Stomach (tissue), 4 donors: ENCODE measurements at regions not wholly inside any gene's neighbourhood (a gene's known extent, or its start where the extent isn't known, plus 50 kb on each side); places are given as distances from the start of the nearest gene placed in this dataset.

Source experiments
- CTCF ChIP-seq, 7 experiments: fragments of 450-650 bp in 4 of 7; fragments of 200-600 bp in 3 of 7; sonication (generic) in 3 of 7; IDR thresholded peaks; one replicate each; pipeline ENCODE4 v1.5.1; 2016 to 2019; ENCODE audit warnings: antibody characterized with exemption in 7 of 7, control low read depth in 2 of 7, mild to moderate bottlenecking in 1 of 7
- EP300 ChIP-seq: sonication (generic); formaldehyde crosslinking; IDR thresholded peaks from one replicate; pipeline ENCODE4 v1.6.1; 2017; ENCODE audit warnings: antibody characterized with exemption
- POLR2A ChIP-seq, 4 donors: fragments of 450-650 bp; IDR thresholded peaks; one replicate each; pipeline ENCODE4 v1.6.1; 2016; ENCODE audit warnings: antibody characterized with exemption in 4 of 4, control low read depth in 2 of 4, mild to moderate bottlenecking in 1 of 4, moderate library complexity in 1 of 4
- POLR2AphosphoS5 ChIP-seq, 3 donors: sonication (generic); formaldehyde crosslinking; IDR thresholded peaks; one replicate each; pipeline ENCODE4 v1.6.1; 2016; ENCODE audit warnings: antibody characterized with exemption in 3 of 3

GRCh38 chr20:6993011-6993410 is 225.5 kb downstream of the BMP2 start:
- TF ChIP-seq CTCF (IDR thresholded peaks at IDR 0.05): no peak
- no peak for TF ChIP-seq POLR2A (IDR thresholded peaks at IDR 0.05)
- no peak for TF ChIP-seq EP300
- no peak for TF ChIP-seq POLR2AphosphoS5 (IDR thresholded peaks at IDR 0.05)
